GM19438 (cell line): ENCODE measurements at regions not wholly inside any gene's neighbourhood (a gene's known extent, or its start where the extent isn't known, plus 50 kb on each side); places are given as distances from the start of the nearest gene placed in this dataset.

Source experiments
- ATAC-seq: cut with Tn5 transposase; IDR thresholded peaks from one replicate; pipeline ENCODE4 v1.9.1; 2021; ENCODE audit warnings: low read depth; ENCODE audit not compliant: unreplicated experiment

GRCh38 chr3:59698091-59698490 lies 648.3 kb upstream of the CFAP20DC start:
- no peak for ATAC-seq

GRCh38 chr3:59696783-59697182 lies 647.0 kb upstream of the CFAP20DC start:
- ATAC-seq = no peak

- ATAC-seq = no peak
Measured at GRCh38 chr3:59695860-59696259, 646.0 kb upstream of the CFAP20DC start.

- ATAC-seq = no peak
Measured at GRCh38 chr3:59692117-59692516, 642.3 kb upstream of the CFAP20DC start.

GRCh38 chr3:59690886-59691285 lies 641.1 kb upstream of the CFAP20DC start:
- no peak for ATAC-seq

- ATAC-seq = no peak
Measured at GRCh38 chr3:59688636-59689035, 638.8 kb upstream of the CFAP20DC start.

GRCh38 chr3:59685432-59685831 lies 635.6 kb upstream of the CFAP20DC start:
- ATAC-seq = no peak

- ATAC-seq = no peak
Measured at GRCh38 chr3:59684766-59685165, 634.9 kb upstream of the CFAP20DC start.

- ATAC-seq = no peak
Measured at GRCh38 chr3:59680919-59681318, 631.1 kb upstream of the CFAP20DC start.

- ATAC-seq = no peak
Measured at GRCh38 chr3:59677747-59678702, 628.2 kb upstream of the CFAP20DC start.

- ATAC-seq = no peak
Measured at GRCh38 chr3:59675495-59675894, 625.7 kb upstream of the CFAP20DC start.

GRCh38 chr3:59663076-59663850 lies 613.4 kb upstream of the CFAP20DC start:
- ATAC-seq = no peak

- no peak for ATAC-seq
Measured at GRCh38 chr3:59660852-59661625, 611.2 kb upstream of the CFAP20DC start.

- ATAC-seq = no peak
Measured at GRCh38 chr3:59660376-59660775, 610.6 kb upstream of the CFAP20DC start.

- ATAC-seq = no peak
Measured at GRCh38 chr3:59659755-59660154, 609.9 kb upstream of the CFAP20DC start.

- no peak for ATAC-seq
Measured at GRCh38 chr3:59658866-59659265, 609.0 kb upstream of the CFAP20DC start.

GRCh38 chr3:59658274-59658673 lies 608.4 kb upstream of the CFAP20DC start:
- no peak for ATAC-seq

- no peak for ATAC-seq
Measured at GRCh38 chr3:59655418-59656015, 605.7 kb upstream of the CFAP20DC start.

- ATAC-seq = no peak
Measured at GRCh38 chr3:59654480-59655417, 604.9 kb upstream of the CFAP20DC start.
